Activated naive CD8-positive, alpha-beta T cell treated with anti-CD3 and anti-CD28 coated beads for 36 hours (primary cell): ENCODE measurements at regions not wholly inside any gene's neighbourhood (a gene's known extent, or its start where the extent isn't known, plus 50 kb on each side); places are given as distances from the start of the nearest gene placed in this dataset.

Source experiments
- DNase-seq: peaks from one replicate; pipeline ENCODE4 v3.0.0; 2021
- H3K27ac Mint-ChIP-seq: one replicate; pipeline ENCODE4 v1.8.0; 2022; ENCODE audit warnings: mild to moderate bottlenecking, moderate library complexity, mixed read lengths
- H3K27me3 Mint-ChIP-seq: one replicate; pipeline ENCODE4 v1.8.0; 2022; ENCODE audit warnings: mild to moderate bottlenecking, mixed read lengths
- H3K36me3 Mint-ChIP-seq: one replicate; pipeline ENCODE4 v1.8.0; 2021; ENCODE audit warnings: mild to moderate bottlenecking, mixed read lengths
- H3K4me1 Mint-ChIP-seq: one replicate; pipeline ENCODE4 v1.8.0; 2021; ENCODE audit warnings: mixed read lengths
- H3K4me3 Mint-ChIP-seq: one replicate; pipeline ENCODE4 v1.8.0; 2022; ENCODE audit warnings: mild to moderate bottlenecking, moderate library complexity, mixed read lengths
- H3K9me3 Mint-ChIP-seq: one replicate; pipeline ENCODE4 v1.8.0; 2022; ENCODE audit warnings: mixed read lengths

DNA sequence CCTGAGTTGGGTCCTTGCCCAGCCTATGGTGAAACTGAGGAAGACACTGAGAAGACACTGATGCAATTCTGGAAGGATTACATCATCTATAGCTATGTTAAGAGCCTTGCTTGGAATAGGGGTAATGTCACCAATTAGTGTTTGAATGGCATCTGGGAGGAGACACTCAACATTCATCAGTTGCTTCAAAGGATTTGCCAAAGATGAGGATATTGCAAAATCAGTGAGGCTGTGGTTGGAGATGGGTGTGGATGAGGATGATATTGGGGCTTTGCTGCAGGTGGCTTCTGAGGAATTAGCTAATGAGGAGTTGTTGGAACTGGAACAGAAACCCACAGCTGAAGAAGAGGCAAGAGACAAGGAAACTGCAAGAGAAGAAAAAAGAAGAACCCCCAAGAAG, 146.7 kb upstream of the SP4 start:
- Mint-ChIP-seq H3K36me3 (no peaks in the 10 kb centered on the region), H3K9me3 (no peaks in the 10 kb centered on the region), H3K4me3 (no peak overlapping the region), H3K27me3 (no peaks in the 10 kb centered on the region), H3K4me1 (peaks cover 4% of the 10 kb centered on the region), H3K27ac (peak overlapping the region; percentile 6)
- DNase-seq: no peak

- H3K4me3 Mint-ChIP-seq: no peak overlapping the region
- no peaks in the 10 kb centered on the region for H3K27me3 Mint-ChIP-seq
- H3K4me1 Mint-ChIP-seq: no peaks in the 10 kb centered on the region
- no peak overlapping the region for H3K27ac Mint-ChIP-seq
- no peaks in the 10 kb centered on the region for H3K9me3 Mint-ChIP-seq
- no peak for DNase-seq
- H3K36me3 Mint-ChIP-seq: no peaks in the 10 kb centered on the region
These were observed 134.1 kb upstream of the SP4 start for GRCh38 chr7:21293771-21294170.

- peaks cover 2% of the 10 kb centered on the region for H3K4me1 Mint-ChIP-seq
These were observed 128.1 kb upstream of the SP4 start for GRCh38 chr7:21299766-21300165.

DNA sequence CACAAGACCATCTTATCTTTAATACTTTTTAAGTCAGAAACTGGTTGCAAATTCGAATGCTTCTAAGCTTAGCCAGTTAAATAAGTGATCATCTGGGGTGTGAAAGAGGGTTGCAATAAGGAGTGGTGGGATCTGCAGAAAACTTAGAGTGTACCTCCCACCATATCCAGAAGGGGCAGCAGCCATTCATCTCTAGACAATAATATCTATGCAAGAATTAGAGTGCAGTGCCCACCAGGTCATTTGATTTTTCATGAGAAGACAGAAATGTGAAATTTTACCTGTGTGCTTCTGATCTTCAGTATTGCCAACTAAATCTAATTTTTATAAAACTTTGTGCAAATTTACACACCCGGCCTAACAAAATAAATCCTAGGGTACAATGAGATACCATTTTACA, 127.2 kb upstream of the SP4 start:
- H3K36me3 Mint-ChIP-seq: no peaks in the 10 kb centered on the region
- H3K9me3 Mint-ChIP-seq: no peaks in the 10 kb centered on the region
- no peaks in the 10 kb centered on the region for H3K27me3 Mint-ChIP-seq
- H3K27ac Mint-ChIP-seq: no peak overlapping the region
- H3K4me1 Mint-ChIP-seq: peaks cover 11% of the 10 kb centered on the region
- no peak for DNase-seq
- no peak overlapping the region for H3K4me3 Mint-ChIP-seq

More at GRCh38 chr7:21299766-21300165, 128.1 kb upstream of the SP4 start:
- Mint-ChIP-seq H3K9me3 (no peaks in the 10 kb centered on the region), H3K36me3 (no peaks in the 10 kb centered on the region), H3K4me3 (no peak overlapping the region), H3K27ac (no peak overlapping the region), H3K27me3 (no peaks in the 10 kb centered on the region)
- no peak for DNase-seq

DNA sequence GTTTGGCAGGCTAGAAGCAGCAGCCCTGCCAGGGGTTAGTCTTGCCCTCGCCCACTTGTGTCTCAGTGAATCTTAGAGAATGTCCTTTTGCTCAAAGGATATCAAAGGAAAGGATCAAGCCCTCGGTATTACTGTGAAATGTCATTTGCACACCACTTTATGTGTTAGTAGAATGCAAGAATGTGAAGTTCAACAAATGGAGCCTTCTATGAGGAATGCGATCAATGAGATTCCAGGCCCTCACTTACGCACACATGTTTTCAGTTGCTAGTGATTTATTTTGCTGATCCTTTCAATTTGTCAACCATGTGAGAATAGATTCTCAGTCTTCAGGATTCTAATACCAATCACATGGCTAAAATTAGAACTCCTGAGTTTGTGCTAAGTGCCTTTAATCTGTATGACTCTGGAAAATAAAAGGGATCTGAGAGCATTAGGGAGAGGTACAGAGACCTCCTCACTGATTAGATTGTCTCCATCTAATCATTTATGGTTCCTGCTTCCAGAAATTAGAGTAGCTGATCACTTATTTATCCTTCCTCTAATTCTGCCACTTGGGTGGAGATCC, 123.0 kb upstream of the SP4 start:
- Mint-ChIP-seq H3K27me3 (no peaks in the 10 kb centered on the region), H3K4me1 (peaks cover 23% of the 10 kb centered on the region), H3K27ac (no peak overlapping the region), H3K4me3 (no peak overlapping the region), H3K36me3 (peaks cover 12% of the 10 kb centered on the region), H3K9me3 (peaks cover 11% of the 10 kb centered on the region)
- no peak for DNase-seq

DNA sequence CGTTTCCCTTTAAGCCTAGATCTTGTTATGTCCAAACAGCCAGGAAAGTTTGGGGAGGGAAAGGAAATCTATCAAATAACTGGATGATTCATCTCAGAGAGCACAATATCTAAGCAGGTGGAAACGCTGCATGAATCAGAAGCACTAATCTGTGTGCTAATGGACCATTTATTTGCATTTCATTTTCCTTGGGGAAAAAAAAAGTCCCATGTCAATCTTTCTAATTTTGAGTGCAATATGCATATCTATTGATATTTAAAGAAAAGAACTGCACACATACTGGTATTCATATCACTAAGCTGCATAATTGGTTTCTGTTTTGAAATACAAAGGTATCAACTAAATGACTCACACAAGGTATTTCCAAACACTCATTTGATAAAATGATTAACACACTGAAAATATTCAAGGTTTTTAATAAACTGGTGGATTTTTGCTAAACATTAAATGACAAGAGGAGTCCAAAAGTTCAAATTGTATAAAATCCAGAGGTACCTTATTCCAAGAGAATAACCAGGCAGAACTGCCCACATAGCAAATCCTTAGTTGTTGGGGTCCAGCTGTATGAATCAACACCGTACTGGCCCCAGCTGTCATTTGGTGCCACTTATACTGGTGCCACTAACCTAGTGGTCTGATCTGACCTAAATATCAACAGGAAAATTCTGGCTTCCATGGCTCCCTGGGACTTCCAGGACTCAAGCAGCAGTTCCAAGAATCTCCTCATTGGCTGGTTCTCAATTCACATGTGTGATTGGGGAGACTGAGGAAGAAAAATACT, 122.2 kb upstream of the SP4 start:
- H3K27ac Mint-ChIP-seq: no peak overlapping the region

DNA sequence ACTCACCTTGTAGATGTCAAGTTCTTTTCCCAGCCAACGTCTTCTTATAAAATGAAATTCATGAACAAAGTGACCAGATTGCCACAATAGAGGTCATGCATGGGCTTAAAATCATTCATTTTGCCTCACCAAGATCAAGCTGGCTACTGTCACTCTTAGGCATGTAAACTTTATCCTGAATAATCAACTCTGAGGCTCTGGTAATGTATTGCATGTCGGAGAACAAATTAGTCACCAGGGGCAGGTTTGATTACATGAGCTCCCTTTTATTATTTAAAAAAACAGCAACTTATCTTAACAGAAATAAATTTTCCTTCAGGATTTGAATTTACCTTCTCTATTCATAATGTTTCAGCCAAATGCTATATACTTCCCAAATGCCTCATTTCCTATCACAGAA, 112.9 kb upstream of the SP4 start:
- DNase-seq: no peak
- H3K4me1 Mint-ChIP-seq: no peaks in the 10 kb centered on the region
- no peaks in the 10 kb centered on the region for H3K27me3 Mint-ChIP-seq
- H3K36me3 Mint-ChIP-seq: peaks cover 3% of the 10 kb centered on the region
- H3K4me3 Mint-ChIP-seq: no peak overlapping the region
- H3K27ac Mint-ChIP-seq: no peak overlapping the region
- H3K9me3 Mint-ChIP-seq: peaks cover 9% of the 10 kb centered on the region

More for the DNA sequence above, 122.2 kb upstream of the SP4 start:
- Mint-ChIP-seq H3K36me3 (peaks cover 12% of the 10 kb centered on the region), H3K4me1 (peaks cover 23% of the 10 kb centered on the region), H3K4me3 (no peak overlapping the region), H3K9me3 (peaks cover 11% of the 10 kb centered on the region), H3K27me3 (no peaks in the 10 kb centered on the region)
- no peak for DNase-seq

DNA sequence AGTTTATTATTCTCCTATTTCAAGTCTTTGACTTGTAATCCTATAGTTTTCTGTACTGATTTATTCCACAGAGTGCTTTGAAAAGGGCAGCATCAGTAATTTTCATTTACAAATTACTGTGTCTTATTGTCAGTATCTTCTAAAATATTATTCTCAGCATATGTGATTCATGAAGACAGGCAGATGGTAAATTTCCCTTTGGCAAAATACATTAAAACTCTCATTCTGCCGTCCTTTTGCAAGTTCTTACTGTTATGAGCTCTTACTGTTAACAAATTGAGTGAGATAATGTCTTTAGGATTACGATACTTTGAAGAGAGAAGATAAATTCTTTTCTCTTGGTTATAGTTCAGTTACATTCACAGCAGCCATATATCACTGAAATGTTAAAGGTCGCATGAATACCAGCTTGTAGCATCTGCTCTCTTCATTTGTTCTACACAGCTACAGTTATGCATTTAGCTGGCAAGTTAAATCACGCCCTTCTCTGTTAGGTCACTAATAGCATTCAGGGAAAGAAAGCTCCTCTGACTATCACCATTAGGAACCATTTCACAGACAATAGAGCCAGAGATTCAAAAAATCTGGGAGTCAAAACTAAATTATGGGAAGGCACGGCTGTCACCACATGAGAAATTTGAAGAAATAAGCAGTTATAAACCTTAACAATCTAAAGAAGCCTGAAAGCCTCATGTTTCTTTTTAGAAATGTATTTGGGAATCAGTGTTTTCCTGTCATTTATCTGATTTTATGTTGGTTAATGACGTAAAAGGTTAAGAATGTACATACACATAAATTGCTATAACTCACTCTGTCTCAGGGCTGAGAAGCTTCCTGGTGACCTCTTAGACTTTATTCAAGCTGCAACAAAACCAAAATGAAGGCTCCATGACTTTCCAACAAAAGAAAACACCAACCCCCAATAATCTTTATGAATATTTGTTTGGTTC, 109.6 kb upstream of the SP4 start:
- DNase-seq: no peak
- no peak overlapping the region for H3K27ac Mint-ChIP-seq
- H3K4me3 Mint-ChIP-seq: no peak overlapping the region
- no peaks in the 10 kb centered on the region for H3K4me1 Mint-ChIP-seq
- no peaks in the 10 kb centered on the region for H3K9me3 Mint-ChIP-seq
- no peaks in the 10 kb centered on the region for H3K27me3 Mint-ChIP-seq
- no peaks in the 10 kb centered on the region for H3K36me3 Mint-ChIP-seq

- Mint-ChIP-seq H3K4me1 (no peaks in the 10 kb centered on the region), H3K4me3 (no peak overlapping the region), H3K36me3 (no peaks in the 10 kb centered on the region), H3K9me3 (no peaks in the 10 kb centered on the region), H3K27me3 (no peaks in the 10 kb centered on the region), H3K27ac (no peak overlapping the region)
- no peak for DNase-seq
These were observed 109.0 kb upstream of the SP4 start for GRCh38 chr7:21318916-21319270.

GRCh38 chr7:21326241-21326640, 101.6 kb upstream of the SP4 start:
- H3K4me1 Mint-ChIP-seq: peaks cover 8% of the 10 kb centered on the region
- H3K9me3 Mint-ChIP-seq: no peaks in the 10 kb centered on the region
- H3K36me3 Mint-ChIP-seq: no peaks in the 10 kb centered on the region
- no peak overlapping the region for H3K27ac Mint-ChIP-seq
- no peak for DNase-seq
- no peak overlapping the region for H3K4me3 Mint-ChIP-seq
- H3K27me3 Mint-ChIP-seq: peaks cover 6% of the 10 kb centered on the region

GRCh38 chr7:21326921-21327320, 101.0 kb upstream of the SP4 start:
- Mint-ChIP-seq H3K4me1 (peaks cover 8% of the 10 kb centered on the region), H3K27me3 (peaks cover 6% of the 10 kb centered on the region), H3K27ac (no peak overlapping the region), H3K36me3 (no peaks in the 10 kb centered on the region), H3K4me3 (no peak overlapping the region), H3K9me3 (no peaks in the 10 kb centered on the region)
- DNase-seq: no peak

DNA sequence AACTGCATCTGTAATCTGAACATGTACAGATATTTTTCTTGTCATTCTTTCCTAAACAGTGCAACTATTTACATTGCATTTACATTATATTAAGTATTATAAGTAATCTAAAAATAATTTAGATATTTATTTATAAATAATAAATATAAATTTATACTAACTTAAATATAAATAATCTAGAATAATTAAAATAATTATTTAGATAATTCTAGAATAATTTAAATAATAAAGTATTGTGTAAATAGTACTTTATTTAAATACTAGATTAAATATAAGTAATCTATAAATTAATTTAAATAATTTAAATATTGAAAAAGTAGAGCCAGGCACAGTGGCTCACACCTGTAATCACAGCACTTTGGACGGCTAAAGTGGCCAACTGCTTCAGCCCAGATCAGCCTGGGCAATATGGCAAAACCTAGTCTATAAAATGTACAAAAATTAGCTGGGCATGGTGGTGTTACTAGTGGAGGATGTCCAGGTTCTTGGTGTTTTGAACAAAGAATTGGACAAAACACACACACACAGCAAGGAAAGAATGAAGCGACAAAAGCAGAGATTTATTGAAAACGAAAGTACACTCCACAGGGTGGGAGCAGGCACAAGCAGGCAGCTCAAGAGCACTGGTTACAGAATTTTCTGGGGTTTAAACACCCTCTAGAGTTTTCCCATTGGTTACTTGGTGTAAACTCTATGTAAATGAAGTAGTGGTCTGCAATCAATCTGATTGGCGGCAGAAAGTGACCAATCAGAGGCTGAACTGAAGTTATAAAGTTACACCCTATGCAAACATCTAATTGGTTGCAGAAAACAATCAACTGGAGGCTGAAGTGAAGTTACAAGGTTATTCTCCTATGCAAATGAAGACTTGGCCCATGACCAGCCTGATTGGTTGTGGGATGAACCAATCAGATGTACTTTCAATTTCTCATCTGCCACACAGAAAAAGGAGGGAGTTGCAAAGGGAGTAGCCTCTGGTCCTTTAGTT, 100.2 kb upstream of the SP4 start:
- no peak for DNase-seq
- Mint-ChIP-seq H3K4me3 (no peak overlapping the region), H3K4me1 (peaks cover 8% of the 10 kb centered on the region), H3K27me3 (peaks cover 6% of the 10 kb centered on the region), H3K27ac (no peak overlapping the region), H3K36me3 (no peaks in the 10 kb centered on the region), H3K9me3 (no peaks in the 10 kb centered on the region)

- no peak overlapping the region for H3K27ac Mint-ChIP-seq
- H3K36me3 Mint-ChIP-seq: no peaks in the 10 kb centered on the region
- no peak overlapping the region for H3K4me3 Mint-ChIP-seq
- DNase-seq: no peak
- peaks cover 8% of the 10 kb centered on the region for H3K4me1 Mint-ChIP-seq
- H3K9me3 Mint-ChIP-seq: no peaks in the 10 kb centered on the region
- H3K27me3 Mint-ChIP-seq: no peaks in the 10 kb centered on the region
These were observed 97.3 kb upstream of the SP4 start for GRCh38 chr7:21330462-21331178.

- Mint-ChIP-seq H3K27me3 (no peaks in the 10 kb centered on the region), H3K9me3 (peaks cover 9% of the 10 kb centered on the region), H3K4me1 (peaks cover 13% of the 10 kb centered on the region), H3K4me3 (no peak overlapping the region), H3K36me3 (peaks cover 4% of the 10 kb centered on the region), H3K27ac (no peak overlapping the region)
- DNase-seq: no peak
These were observed 93.0 kb upstream of the SP4 start for GRCh38 chr7:21334906-21335305.
